GM10248 (cell line): ENCODE measurements at regions not wholly inside any gene's neighbourhood (a gene's known extent, or its start where the extent isn't known, plus 50 kb on each side); places are given as distances from the start of the nearest gene placed in this dataset.

Source experiments
- CTCF ChIA-PET: fragments of 300-600 bp; sonication (Branson Sonifier 250); formaldehyde crosslinking; extraction: SDS; loops from one replicate; lab custom pipeline; 2021; ENCODE audit warnings: antibody characterized with exemption; lab: Yijun Ruan, JAX
- POLR2A ChIA-PET: fragments of 350-650 bp; sonication (Branson Sonifier 250); formaldehyde crosslinking; extraction: SDS; loops from one replicate; lab custom pipeline; 2020; ENCODE audit warnings: antibody characterized with exemption; lab: Yijun Ruan, JAX
- DNase-seq: peaks from one replicate; pipeline ENCODE4 v3.0.0; 2012; ENCODE audit errors: extremely low spot score
- TF ChIP-seq, protein P1 (sequence below): IDR thresholded peaks from 2 replicates; pipeline ENCODE4 v1.5.1; 2012; ENCODE audit warnings: mild to moderate bottlenecking, low read depth; ENCODE audit errors: extremely low read depth, missing control alignments, control extremely low read depth

GRCh38 chr18:56019908-56020307, 431.9 kb upstream of the TCF4 start:
- DNase-seq = no peak
- ChIA-PET CTCF (no interaction called here), POLR2A (no interaction called here)
- TF ChIP-seq, protein P1, sequence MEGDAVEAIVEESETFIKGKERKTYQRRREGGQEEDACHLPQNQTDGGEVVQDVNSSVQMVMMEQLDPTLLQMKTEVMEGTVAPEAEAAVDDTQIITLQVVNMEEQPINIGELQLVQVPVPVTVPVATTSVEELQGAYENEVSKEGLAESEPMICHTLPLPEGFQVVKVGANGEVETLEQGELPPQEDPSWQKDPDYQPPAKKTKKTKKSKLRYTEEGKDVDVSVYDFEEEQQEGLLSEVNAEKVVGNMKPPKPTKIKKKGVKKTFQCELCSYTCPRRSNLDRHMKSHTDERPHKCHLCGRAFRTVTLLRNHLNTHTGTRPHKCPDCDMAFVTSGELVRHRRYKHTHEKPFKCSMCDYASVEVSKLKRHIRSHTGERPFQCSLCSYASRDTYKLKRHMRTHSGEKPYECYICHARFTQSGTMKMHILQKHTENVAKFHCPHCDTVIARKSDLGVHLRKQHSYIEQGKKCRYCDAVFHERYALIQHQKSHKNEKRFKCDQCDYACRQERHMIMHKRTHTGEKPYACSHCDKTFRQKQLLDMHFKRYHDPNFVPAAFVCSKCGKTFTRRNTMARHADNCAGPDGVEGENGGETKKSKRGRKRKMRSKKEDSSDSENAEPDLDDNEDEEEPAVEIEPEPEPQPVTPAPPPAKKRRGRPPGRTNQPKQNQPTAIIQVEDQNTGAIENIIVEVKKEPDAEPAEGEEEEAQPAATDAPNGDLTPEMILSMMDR = no peak

GRCh38 chr18:56019156-56019555, 431.2 kb upstream of the TCF4 start:
- CTCF ChIA-PET = no interaction called here
- TF ChIP-seq, protein P1 = no peak
- no peak for DNase-seq
- POLR2A ChIA-PET = no interaction called here

DNA sequence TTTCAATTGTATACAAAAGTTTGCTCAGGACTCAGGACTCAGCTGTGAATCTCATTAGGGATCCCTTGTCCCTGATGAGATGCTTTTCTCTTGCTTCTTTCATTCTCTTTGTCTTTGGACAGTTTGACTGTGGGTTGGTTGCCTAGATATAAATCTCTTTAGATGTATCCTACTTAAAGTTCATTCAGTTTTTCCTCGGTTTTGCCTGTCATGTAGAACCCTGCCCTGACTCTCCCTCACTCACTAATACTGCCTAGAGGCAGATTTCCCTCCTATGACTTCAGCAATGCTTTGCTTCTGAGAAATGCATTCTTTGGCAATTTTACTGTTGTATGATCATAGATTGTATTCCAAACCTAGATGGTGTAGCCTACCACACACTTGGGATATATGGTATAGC, 421.4 kb upstream of the TCF4 start:
- TF ChIP-seq, protein P1 = no peak
- ChIA-PET CTCF (no interaction called here), POLR2A (no interaction called here)
- no peak for DNase-seq

DNA sequence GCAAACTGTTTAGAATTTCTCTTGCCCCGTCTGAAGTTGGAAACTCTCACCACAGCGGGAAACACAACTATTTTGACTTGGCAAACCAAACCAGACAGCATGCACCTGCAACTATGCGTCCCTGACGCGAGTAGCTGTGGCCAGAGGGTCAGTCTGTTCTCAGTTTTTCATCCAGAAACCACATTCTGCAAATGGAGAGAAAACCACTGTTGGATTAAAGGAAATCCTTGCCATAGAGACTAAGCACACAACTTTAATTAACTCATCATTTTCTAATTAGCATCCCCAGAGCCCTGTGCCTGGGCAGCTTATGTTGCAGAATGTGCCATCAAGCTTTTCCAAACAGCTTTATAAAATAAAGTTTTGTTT, 415.7 kb upstream of the TCF4 start:
- TF ChIP-seq, protein P1 = no peak
- CTCF ChIA-PET = no interaction called here
- POLR2A ChIA-PET = no interaction called here
- no peak for DNase-seq

DNA sequence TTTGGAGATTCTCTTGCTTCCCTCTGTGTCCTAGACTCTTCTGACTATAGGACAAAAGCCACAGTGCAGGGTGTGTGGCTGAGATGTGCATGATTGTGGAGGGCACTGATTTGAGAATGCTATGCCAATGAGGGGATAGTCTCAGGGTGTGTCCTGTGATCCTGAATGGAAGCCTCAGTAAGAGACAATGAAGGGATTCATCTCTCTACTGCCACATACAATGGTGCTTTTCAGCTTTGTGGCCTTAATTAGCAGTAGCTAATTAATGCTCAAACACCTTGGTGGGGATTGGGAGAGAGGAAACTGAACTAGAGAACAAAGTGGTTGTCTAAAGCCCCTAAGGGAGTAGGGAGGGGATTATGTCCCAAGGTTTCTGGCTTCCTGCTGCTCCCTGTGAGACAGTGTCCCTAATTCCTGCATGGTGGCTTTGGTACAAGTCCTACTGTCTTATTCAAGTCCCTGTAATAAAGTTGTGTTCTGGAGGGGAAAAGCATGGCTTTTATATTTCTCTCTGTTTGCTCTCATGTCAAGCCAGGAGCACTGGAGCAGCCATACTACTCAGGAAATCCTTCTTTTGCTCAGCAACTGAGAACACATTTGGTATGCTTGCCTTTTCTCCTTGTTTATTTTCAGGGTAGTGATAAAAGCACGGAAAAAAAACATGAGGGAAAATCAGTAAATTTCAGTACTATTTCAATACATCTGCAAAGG, 415.2 kb upstream of the TCF4 start:
- TF ChIP-seq, protein P1 = no peak
- ChIA-PET CTCF (no interaction called here), POLR2A (no interaction called here)
- DNase-seq = no peak

DNA sequence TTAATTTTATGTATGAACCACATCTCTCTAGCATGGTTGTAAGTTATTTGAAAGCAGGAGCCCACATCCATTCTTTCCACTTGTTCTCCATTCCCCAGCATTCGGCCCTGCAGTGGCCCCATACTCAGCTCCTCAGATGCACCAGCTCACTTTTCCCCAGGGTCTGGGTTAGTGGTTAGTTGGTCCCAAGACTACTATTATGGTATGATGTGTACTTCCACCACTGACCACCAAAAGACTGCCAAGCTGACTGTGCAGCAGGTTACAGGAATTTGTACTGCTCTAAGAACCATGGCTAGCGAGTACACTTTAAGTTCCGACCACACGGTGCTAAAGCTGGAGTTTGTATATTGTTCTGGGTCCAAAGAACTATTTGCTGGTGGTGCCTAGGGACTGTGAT, 413.6 kb upstream of the TCF4 start:
- CTCF ChIA-PET = no interaction called here
- no peak for DNase-seq
- TF ChIP-seq, protein P1 = no peak
- POLR2A ChIA-PET = no interaction called here
